DMS79 treated with DMSO at 0.1 percent for 48 hours (cell line): ENCODE measurements at regions not wholly inside any gene's neighbourhood (a gene's known extent, or its start where the extent isn't known, plus 50 kb on each side); places are given as distances from the start of the nearest gene placed in this dataset.

ENCODE experiments used
- DNase-seq: peaks from one replicate; lab custom pipeline; 2025; lab: John Stamatoyannopoulos, UW

- DNase-seq = no peak
Measured at GRCh38 chr3:103904991-103905390, 1461.7 kb upstream of the ALCAM start.

- DNase-seq = no peak
Measured at GRCh38 chr3:103906304-103906703, 1460.4 kb upstream of the ALCAM start.

- no peak for DNase-seq
Measured at GRCh38 chr3:103906808-103907207, 1459.9 kb upstream of the ALCAM start.

GRCh38 chr3:103907567-103907966 is 1459.1 kb upstream of the ALCAM start:
- DNase-seq = no peak

- DNase-seq = no peak
Measured at GRCh38 chr3:103909395-103909794, 1457.3 kb upstream of the ALCAM start.

- DNase-seq = peak; percentile 96
Measured at GRCh38 chr3:103918336-103918735, 1448.4 kb upstream of the ALCAM start.

- no peak for DNase-seq
Measured at GRCh38 chr3:103919327-103919726, 1447.4 kb upstream of the ALCAM start.

GRCh38 chr3:103923907-103924306 is 1442.8 kb upstream of the ALCAM start:
- DNase-seq = no peak

GRCh38 chr3:103924544-103924943 is 1442.2 kb upstream of the ALCAM start:
- DNase-seq = no peak

GRCh38 chr3:103926936-103927335 is 1439.8 kb upstream of the ALCAM start:
- DNase-seq = no peak

GRCh38 chr3:103927896-103928295 is 1438.8 kb upstream of the ALCAM start:
- no peak for DNase-seq

- no peak for DNase-seq
Measured at GRCh38 chr3:103937094-103937493, 1429.6 kb upstream of the ALCAM start.

GRCh38 chr3:103947062-103947461 is 1419.6 kb upstream of the ALCAM start:
- DNase-seq = no peak

GRCh38 chr3:103949693-103950092 is 1417.0 kb upstream of the ALCAM start:
- no peak for DNase-seq

- DNase-seq = no peak
Measured at GRCh38 chr3:103950676-103951075, 1416.0 kb upstream of the ALCAM start.

GRCh38 chr3:103953796-103954195 is 1412.9 kb upstream of the ALCAM start:
- peak; percentile 79 for DNase-seq

- DNase-seq = no peak
Measured at GRCh38 chr3:103960819-103961218, 1405.9 kb upstream of the ALCAM start.

- no peak for DNase-seq
Measured at GRCh38 chr3:103963599-103963998, 1403.1 kb upstream of the ALCAM start.

- no peak for DNase-seq
Measured at GRCh38 chr3:103965764-103966163, 1400.9 kb upstream of the ALCAM start.

GRCh38 chr3:103966749-103967148 is 1400.0 kb upstream of the ALCAM start:
- DNase-seq = no peak

GRCh38 chr3:103968131-103968530 is 1398.6 kb upstream of the ALCAM start:
- DNase-seq = no peak

- DNase-seq = no peak
Measured at GRCh38 chr3:103968751-103969150, 1398.0 kb upstream of the ALCAM start.

- no peak for DNase-seq
Measured at GRCh38 chr3:103976931-103977339, 1389.8 kb upstream of the ALCAM start.

GRCh38 chr3:103977417-103977816 is 1389.3 kb upstream of the ALCAM start:
- DNase-seq = no peak
